ENCODE measurements at regions not wholly inside any gene's neighbourhood (a gene's known extent, or its start where the extent isn't known, plus 50 kb on each side); places are given as distances from the start of the nearest gene placed in this dataset.

- TF ChIP-seq CTCF (IDR thresholded peaks at IDR 0.05; ENCODE audit: low read depth, low read length, poor library complexity, severe bottlenecking), result no peak
- no peak for TF ChIP-seq EZH2phosphoT487 (IDR thresholded peaks at IDR 0.05; ENCODE audit: borderline replicate concordance, low read length)
Measured at GRCh38 chrX:111041018-111041462, 55.0 kb upstream of the PAK3 start.

All from DOHH2 (cell line).